ENCODE measurements at regions not wholly inside any gene's neighbourhood (a gene's known extent, or its start where the extent isn't known, plus 50 kb on each side); places are given as distances from the start of the nearest gene placed in this dataset.

DNA sequence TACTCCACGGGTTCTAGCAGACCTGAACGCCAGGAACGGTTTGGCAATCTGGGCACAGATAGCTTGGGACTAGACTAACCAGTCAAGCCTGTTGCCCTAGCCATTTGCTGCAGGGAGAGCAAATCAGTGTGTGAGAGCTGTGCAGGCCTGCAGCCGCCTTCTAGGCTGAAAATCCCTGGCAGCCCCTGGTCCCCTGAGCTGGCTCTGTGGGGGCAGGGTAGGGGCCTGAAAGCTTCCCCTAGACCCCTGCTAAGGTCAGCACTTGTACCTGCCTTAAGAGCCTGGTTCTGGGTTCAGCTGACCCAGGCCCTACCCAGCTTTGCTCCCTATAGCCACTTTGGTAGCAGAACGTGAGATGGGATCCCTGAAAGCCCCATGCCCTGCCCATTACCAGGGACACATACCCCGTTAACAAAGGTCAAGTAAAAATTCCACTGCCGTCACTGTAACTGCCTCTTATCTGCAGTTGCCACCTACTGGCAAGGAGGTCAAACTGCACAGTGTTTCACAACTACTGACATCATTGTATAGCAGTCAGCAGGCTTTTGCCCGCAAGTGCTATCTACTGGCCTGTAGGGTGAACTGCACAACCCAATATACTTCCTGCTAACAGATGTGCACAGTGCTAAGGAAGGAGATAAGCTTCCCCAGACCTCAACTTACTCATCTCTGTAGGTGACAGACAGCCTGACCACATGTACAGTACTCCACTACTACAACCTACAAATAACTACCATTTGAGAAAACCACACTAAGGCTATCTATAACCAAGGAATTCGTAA, 95.1 kb upstream of the OLIG3 start:
- no peak for TF ChIP-seq POLR2A (IDR thresholded peaks at IDR 0.05)
- TF ChIP-seq CTCF (IDR thresholded peaks at IDR 0.05): peak in 1 of 3 donors; percentile 42

Data from lower leg skin (tissue), 3 donors.